Neural crest cell (in vitro differentiated cells): ENCODE measurements at regions not wholly inside any gene's neighbourhood (a gene's known extent, or its start where the extent isn't known, plus 50 kb on each side); places are given as distances from the start of the nearest gene placed in this dataset.

Experiments
- DNase-seq: peaks from one replicate; pipeline ENCODE4 v3.0.0; 2021; ENCODE audit warnings: low read depth, mixed read lengths, low spot score
- H3K27ac Mint-ChIP-seq: one replicate; pipeline ENCODE4 v1.8.0; 2021; ENCODE audit warnings: mild to moderate bottlenecking, mixed read lengths; ENCODE audit not compliant: unreplicated experiment
- H3K27me3 Mint-ChIP-seq: 2 replicates; pipeline ENCODE4 v1.8.0; 2021; ENCODE audit warnings: low read depth, mild to moderate bottlenecking, mixed read lengths
- H3K36me3 Mint-ChIP-seq: 2 replicates; pipeline ENCODE4 v1.8.0; 2021; ENCODE audit warnings: low read depth, mild to moderate bottlenecking, mixed read lengths
- H3K4me1 Mint-ChIP-seq: 2 replicates; pipeline ENCODE4 v1.8.0; 2021; ENCODE audit warnings: mixed read lengths
- H3K4me3 Mint-ChIP-seq: one replicate; pipeline ENCODE4 v1.8.0; 2021; ENCODE audit warnings: mild to moderate bottlenecking, mixed read lengths
- H3K9me3 Mint-ChIP-seq: 2 replicates; pipeline ENCODE4 v1.8.0; 2021; ENCODE audit warnings: mixed read lengths
- CTCF ChIP-seq: fragments of 200-600 bp; sonication (generic); conservative IDR thresholded peaks from 2 replicates; pipeline ENCODE4 v1.5.0; 2021; ENCODE audit warnings: antibody characterized with exemption, mild to moderate bottlenecking

GRCh38 chr5:166532456-166533220 lies 1758.8 kb upstream of the WWC1 start:
- H3K27me3 Mint-ChIP-seq, result no peaks in the 10 kb centered on the region
- no peak for DNase-seq
- no peaks in the 10 kb centered on the region for H3K36me3 Mint-ChIP-seq
- peaks cover 2% of the 10 kb centered on the region for H3K9me3 Mint-ChIP-seq
- no peak for TF ChIP-seq CTCF
- H3K4me3 Mint-ChIP-seq, result no peak overlapping the region
- no peaks in the 10 kb centered on the region for H3K4me1 Mint-ChIP-seq
- H3K27ac Mint-ChIP-seq, result no peak overlapping the region

- H3K27me3 Mint-ChIP-seq, result no peaks in the 10 kb centered on the region
- no peak overlapping the region for H3K27ac Mint-ChIP-seq
- H3K9me3 Mint-ChIP-seq, result peaks cover 2% of the 10 kb centered on the region
- no peak for TF ChIP-seq CTCF
- H3K36me3 Mint-ChIP-seq, result no peaks in the 10 kb centered on the region
- DNase-seq, result no peak
- H3K4me1 Mint-ChIP-seq, result no peaks in the 10 kb centered on the region
- H3K4me3 Mint-ChIP-seq, result no peak overlapping the region
These were observed 1755.8 kb upstream of the WWC1 start for GRCh38 chr5:166535641-166536040.

- Mint-ChIP-seq H3K4me1 (no peaks in the 10 kb centered on the region), H3K36me3 (no peaks in the 10 kb centered on the region), H3K27me3 (no peaks in the 10 kb centered on the region), H3K9me3 (peaks cover 2% of the 10 kb centered on the region), H3K4me3 (no peak overlapping the region), H3K27ac (no peak overlapping the region)
- TF ChIP-seq CTCF, result no peak
- no peak for DNase-seq
These were observed 1751.3 kb upstream of the WWC1 start for GRCh38 chr5:166540156-166540555.

GRCh38 chr5:166551384-166551783 lies 1740.1 kb upstream of the WWC1 start:
- DNase-seq, result no peak
- no peak for TF ChIP-seq CTCF
- Mint-ChIP-seq H3K4me1 (peaks cover under 1% of the 10 kb centered on the region), H3K27ac (no peak overlapping the region), H3K36me3 (no peaks in the 10 kb centered on the region), H3K4me3 (no peak overlapping the region), H3K27me3 (no peaks in the 10 kb centered on the region), H3K9me3 (peaks cover 4% of the 10 kb centered on the region)

- Mint-ChIP-seq H3K27me3 (no peaks in the 10 kb centered on the region), H3K4me1 (no peaks in the 10 kb centered on the region), H3K9me3 (peaks cover 4% of the 10 kb centered on the region), H3K36me3 (no peaks in the 10 kb centered on the region), H3K27ac (no peak overlapping the region), H3K4me3 (no peak overlapping the region)
- TF ChIP-seq CTCF, result no peak
- DNase-seq, result no peak
These were observed 1737.7 kb upstream of the WWC1 start for GRCh38 chr5:166553778-166554177.
